Islet precursor cell (in vitro differentiated cells): ENCODE measurements at regions not wholly inside any gene's neighbourhood (a gene's known extent, or its start where the extent isn't known, plus 50 kb on each side); places are given as distances from the start of the nearest gene placed in this dataset.
"Not testable (repeated sequence)": the region's sequence is repeated elsewhere in the genome, so short reads cannot be mapped to it uniquely, and the experiment has no call there.

Experiments
- DNase-seq: peaks from one replicate; pipeline ENCODE4 v3.0.0-alpha.2; 2018

DNA sequence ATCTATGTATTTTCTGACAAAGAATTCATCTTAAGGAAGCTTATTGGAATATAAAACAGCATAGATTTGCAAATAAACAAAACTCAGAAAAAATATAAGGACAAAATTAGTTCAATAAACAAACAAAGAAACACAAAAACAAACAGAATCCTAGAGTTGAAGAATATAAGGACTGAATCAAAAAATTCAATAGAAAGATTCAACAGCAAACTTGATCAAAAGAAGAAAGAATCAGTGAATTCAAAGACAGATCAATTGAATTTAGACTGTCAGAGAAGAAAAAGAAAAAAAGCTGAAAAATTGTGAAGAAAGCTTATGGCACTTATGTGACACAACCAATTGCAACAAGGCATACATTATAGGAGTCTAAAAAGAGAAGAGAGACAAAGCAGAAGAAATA, 770.0 kb upstream of the RGS18 start:
- DNase-seq, result no peak

DNA sequence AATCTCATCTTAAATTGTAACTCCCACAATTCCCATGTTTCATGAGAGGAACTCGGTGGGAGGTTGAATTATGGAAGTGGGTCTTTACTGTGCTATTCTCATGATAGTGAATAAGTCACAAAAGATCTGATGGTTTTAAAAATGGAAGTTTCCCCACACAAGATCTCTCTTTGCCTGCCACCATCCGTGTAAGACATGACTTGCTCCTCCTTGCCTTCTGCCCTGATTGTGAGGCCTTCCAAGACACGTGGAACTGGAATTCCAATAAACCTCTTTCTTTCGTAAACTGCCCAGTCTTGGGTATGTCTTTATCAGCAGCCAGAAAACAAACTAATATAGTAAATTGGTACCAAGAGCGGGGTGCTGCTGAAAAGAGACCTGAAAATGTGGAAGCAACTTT, 761.6 kb upstream of the RGS18 start:
- DNase-seq, result no peak

DNA sequence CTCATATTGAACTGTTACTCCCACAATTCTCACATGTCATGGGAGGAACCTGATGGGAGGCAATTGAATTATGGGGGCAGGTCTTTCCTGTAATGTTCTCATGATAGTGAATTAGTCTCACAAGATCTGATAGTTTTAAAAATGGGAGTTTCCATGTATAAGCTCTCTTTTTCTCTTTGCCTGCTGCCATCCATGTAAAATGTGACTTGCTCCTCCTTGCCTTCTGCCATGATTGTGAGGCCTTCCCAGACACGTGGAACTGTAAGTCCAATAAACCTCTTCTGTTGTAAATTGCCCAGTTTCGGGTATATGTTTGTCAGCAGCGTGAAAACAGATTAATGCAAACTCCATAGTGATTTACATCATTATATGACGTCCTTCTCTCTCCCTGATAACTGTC, 759.7 kb upstream of the RGS18 start:
- no peak for DNase-seq

DNA sequence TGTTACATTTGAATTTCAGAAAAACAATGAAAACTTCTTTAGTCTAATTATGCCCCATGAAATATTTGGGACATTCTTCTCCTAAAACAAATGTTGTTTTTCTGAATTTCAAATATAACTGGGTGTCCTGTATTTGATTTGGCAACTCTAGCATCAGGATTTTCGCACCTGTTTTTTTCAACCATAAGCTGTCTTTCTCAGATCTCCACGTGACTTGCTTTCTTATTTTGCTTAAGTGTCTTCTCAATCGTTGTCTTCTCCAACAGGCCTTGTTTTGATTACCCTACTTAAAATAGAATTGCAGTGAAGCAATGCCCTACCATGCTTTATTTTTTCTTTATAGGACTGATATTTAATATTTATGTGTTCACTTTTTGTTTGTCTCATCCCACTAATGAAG, 752.8 kb upstream of the RGS18 start:
- DNase-seq, result no peak

DNA sequence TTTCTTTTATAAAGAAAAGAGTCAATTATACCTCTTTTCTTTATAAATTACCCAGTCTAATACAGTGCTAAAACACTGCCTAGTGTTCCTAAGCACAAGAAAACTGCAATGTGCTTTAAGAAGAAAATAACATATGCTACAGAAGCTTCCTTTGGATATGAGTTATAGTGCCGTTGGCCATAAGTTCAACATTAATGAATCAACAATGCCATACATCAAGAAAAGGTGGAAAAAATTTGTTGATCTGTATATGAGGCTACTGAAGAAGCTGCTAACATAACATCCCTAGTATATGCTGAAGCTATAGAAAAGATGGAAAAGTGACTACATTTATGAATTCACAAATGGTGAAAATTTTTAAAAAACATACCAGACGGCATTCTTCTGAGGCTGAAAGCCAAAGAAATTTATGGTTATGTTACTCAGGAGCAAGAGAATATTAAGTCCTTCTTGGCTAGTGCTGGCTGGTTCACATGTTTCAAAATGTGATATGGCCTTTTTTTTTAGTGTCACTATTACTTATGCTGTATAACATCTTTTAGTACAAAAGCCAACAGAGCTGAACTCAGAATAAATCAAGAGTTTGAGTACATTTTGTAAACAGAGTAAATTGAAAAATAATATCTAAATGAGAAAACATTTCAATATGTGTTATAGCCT, 743.2 kb upstream of the RGS18 start:
- no peak for DNase-seq

DNA sequence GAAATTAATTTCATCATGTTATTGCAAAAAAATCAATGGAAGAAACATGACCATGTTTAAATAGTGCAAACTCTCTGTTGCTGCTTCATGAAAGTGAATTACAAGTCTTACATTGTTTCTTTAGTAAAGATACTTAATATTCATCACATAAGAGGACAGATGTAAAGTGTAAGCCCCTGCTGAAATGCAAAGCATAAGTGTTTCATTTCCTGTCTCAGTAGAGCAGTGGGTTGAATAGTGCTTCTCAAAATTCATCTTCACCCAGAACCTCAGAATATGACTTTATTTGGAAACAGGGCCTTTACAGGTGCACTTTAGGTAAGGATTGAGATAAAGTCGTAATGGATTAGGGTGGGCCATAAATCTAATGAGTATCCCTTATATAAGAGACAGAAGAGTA, 738.4 kb upstream of the RGS18 start:
- no peak for DNase-seq

DNA sequence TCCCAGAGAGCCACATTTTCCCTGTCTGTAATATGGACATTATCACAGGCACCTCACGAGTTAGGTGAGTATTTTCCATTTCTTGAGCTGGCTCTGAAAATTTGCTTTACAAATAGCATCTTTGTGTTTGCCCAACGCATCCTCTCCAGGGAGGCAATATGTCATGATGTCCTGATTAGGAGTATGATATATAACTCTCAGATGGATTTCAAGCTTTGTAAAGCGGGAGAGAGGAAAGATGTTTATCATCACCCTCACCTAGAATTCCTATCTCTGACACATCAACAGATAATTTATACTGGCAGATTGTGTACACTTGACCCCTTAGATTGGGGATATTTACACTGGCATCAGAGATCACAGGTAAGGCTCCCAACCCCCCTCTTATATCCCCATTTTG, 730.7 kb upstream of the RGS18 start:
- DNase-seq, result no peak

DNA sequence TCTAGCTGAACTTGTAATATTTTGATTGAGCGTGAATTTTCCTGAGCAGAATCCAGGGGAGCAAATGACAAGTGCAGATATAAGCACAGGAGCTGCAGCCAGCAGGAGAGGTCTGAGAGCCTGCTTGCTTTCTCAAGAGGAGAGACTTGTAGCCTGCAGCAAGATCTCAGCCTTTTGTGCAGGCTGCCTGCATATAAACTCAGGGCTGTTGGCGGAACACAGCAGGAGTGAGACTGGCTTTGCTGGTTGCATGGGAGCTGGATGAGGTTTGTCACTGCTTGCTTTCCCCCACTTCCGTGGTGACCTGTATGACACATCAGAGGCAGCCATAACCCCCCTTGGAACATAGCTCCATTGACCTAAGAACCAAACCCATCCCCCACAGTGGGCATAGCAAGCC, 725.4 kb upstream of the RGS18 start:
- no peak for DNase-seq

DNA sequence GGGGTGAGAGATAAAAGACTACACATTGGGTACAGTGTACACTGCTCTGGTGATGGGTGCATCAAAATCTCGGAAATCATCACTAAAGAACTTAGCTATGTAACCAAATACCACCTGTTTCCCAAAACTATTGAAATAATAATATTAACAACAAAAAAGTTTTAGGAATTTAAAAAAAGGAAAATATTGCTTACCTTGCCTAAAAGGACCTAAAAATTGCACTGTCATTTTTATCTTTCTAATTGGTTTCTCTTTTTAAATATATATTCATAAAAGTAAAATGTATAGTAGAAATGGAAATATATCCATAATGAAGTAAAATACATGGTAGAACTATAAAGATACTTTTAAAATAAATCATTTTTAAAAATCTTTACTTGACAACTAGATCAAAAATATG, 719.3 kb upstream of the RGS18 start:
- DNase-seq, result no peak

DNA sequence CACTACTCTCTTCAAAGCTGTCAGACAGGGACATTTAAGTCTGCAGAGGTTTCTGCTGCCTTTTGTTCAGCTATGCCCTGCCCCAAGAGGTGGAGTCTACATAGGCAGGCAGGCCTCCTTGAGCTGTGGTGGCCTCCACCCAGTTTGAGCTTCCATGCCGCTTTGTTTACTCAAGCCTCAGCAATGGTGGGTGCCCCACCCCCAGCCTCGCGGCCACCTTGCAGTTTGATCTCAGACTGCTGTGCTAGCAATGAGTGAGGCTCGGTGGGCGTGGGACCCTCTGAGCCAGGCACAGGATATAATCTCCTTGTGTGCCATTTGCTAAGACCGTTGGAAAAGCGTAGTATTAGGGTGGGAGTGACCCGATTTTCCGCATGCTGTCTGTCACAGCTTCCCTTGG, 710.0 kb upstream of the RGS18 start:
- DNase-seq, result not testable (repeated sequence)

DNA sequence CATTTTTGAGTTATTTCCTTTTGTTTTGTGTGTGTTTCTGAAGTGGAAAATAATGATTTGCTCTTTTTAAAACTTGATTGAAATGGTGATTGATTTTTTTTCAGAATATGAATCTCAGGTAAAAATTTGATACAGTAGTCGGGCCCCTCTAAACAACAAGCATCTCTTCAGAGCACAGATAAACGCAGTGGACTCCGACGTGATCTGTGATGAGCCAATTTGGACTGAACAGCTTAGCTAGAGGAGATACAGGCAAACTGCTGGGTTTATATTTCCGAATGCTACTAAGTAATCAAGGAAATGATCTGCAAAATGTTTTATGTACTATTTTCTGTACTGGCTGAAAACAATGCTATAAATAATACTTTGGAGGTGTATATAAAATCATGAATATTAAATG, 705.7 kb upstream of the RGS18 start:
- no peak for DNase-seq

DNA sequence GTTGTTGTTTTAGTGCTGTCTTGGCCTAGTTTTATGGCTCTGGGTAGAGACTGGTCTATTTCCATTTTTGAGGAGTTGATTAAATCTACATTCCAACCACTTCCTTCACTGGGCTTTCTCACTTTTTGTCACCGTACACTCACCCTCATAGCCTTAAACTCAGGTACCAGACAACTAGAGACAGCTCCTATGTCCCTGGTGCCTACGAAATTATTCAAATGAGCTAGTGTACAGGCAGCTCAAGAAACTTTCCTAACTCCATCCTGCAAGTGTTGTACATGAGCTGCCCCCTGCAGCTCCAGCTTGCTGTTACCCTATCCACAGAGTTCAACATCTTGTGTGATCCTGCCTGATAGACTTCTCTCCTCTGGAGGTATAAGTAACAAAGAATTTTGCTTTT, 704.8 kb upstream of the RGS18 start:
- no peak for DNase-seq

DNA sequence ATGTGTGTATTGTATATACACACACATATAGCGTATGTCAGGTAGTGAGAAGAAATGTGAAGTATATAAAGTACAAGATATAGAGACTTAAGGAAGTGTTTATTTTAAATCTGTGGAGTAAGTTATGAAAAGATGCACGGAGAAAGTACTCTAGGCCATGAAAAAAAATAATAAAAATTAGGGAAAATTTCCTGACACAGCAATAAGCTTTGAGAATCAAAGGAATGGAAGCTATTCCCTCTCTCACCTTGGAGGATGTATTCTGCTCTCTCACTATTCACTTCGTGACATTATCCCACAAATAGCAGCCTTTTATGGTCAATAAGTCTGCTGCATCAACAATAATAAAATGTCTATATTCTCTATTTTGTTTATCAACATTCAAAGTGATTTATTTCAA, 700.4 kb upstream of the RGS18 start:
- DNase-seq, result no peak

DNA sequence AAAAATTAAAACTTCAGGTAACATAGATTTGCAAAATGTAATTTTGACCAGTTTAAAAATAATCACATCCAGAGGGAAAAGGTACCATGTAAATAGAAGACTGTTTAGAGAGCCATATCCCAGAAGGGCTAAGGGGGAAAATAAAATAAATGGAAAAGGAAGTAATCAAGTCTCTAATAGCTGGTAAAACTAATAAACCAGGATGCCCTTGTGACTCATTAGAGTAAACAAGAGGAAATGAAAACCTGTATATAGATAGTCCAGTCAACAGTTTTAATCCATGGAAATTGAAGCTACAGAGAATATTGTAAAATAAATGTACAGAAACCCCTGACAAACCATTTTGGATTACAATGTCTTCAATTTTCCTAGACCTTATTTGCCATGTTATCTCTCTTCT, 698.0 kb upstream of the RGS18 start:
- no peak for DNase-seq

DNA sequence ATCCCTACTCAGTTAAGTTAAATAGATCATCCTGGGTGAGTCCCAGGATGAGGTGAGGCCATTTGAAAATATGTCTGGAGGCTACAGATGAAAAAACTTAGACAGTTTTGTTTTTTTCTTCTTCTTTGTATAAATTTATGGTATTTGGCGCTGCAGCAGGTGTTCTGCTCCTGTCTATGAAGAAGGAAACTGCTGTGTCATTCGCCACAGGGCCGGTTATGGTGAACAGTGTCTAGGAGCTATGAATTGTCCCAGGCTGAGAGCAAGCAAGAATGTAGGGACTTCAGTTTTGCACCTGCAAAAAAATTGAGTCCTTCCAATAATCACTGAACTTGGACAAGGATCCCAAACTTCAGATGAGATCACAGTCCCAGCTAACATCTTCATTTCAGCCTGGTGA, 674.3 kb upstream of the RGS18 start:
- no peak for DNase-seq

DNA sequence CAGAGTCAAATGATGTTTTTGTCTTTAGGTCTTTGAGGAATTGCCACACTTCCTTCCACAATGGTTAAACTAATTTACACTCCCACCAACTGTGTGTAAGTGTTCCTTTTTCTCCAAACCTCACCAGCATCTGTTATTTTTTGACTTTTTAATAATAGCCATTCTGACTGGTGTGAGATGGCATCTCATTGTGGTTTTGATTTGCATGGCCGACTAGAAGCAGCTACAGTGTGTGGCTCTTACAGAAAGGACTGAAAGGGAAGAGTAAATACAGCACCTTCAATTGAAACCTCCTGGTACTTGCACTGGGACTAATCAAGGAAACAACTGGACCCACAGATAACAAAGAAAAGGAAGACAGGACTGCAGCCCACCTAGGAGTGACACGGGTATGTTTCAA, 668.0 kb upstream of the RGS18 start:
- DNase-seq, result no peak

DNA sequence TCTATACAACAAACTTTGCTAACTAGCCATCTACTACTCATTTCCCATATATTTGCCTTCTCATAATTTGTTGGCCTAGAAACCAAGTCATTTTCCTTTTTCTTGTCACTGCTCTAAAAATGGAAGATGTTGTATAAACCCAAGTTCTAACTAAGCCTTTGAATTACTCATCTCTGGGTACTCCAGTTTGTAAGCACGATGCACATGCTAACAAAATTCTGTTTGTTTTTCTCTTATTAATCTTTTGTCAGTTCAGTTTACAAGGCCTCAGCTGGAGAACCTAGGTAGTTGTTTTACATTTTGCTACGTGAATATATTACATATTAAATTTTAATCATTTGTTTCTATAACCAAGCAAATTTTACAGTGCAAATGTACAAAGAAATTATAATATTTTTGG, 663.2 kb upstream of the RGS18 start:
- no peak for DNase-seq

DNA sequence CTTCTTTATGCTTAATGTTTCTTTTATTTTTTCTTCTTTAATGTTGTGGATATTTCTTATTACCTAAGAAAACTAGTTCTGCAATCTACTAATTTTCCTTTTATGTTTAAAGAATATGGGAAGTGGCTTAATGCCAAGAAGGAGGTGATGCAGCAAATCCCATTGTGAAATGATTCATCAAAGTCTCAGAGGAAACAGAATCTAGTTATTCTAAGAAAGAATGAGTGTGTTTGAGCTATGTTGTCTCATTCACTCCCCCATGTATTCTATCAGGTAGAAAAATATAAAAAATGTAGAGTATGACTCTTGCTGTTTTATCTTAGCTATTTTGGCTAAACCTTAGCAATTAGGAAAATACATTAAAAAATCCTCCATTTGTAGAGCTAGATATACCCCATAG, 659.9 kb upstream of the RGS18 start:
- DNase-seq, result no peak

DNA sequence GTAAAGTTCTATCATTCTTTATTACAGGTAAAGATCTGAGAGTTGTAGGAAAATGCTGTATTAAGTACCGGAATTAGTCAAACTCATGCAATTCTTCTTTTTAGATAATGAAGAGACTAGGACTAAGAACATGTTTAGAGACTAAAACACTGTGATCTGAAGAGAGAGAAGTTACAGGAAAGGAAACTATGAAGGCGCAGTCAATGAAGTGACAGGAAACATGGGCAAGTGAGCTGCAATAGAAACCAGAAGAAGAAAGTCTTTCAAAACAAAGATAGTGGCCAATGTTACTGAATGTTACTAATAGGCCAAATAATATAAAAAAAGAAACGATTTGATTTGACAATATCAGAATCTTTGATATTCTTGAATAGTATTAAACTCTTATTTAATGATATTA, 659.4 kb upstream of the RGS18 start:
- DNase-seq, result no peak

DNA sequence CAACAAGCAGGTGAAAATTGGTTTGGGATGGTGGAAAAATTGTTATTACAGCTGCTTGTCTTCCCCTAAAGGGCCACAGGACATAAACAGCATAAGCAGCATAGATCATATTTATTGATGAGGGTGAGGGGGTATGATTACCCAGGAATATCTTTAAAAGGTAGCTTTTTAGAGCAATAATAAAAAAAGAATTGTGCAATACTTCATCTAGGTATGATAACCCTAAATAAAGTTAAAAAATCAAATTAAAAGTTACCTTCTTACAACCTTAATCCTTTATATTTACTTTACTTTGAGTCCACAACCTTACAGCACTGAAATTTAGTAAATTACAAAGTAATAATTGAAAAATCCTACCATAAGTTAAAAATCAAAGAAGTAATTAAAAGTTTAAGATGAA, 653.3 kb upstream of the RGS18 start:
- no peak for DNase-seq

DNA sequence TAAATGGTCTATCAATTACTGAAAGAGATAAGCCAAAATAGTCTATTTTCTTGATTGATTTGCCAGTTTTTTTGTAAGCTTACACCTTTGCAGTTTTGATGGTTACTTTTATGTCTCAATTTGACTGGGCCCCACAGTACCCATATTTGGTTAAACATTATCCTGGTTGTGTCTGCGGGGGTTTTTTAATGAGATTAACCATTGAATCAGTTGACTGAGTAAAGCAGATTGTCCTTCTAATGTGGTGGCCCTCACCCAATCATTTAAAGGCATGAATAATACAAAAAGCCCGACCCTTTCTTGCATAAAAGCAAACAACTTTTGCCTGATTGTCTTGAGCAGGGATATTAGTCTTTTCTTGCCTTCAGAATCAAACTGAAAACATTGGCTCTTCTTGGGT, 650.0 kb upstream of the RGS18 start:
- DNase-seq, result no peak

DNA sequence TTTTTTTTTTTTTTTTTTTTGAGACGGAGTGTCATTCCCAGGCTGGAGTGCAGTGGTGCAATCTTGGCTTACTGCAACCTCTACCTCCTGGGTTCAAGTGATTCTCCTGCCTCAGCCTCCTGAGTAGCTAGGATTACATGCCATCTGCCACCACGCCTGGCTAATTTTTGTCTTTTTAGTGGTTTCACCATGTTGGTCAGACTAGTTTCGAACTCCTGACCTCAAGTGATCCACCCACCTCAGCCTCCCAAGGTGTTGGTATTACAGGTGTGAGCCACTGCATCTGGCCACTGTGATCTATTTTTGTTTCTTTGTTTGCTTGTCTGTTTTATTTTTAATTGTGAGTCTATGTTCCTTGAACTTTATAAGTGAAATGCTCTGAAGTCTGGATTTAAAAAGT, 646.8 kb upstream of the RGS18 start:
- not testable (repeated sequence) for DNase-seq

DNA sequence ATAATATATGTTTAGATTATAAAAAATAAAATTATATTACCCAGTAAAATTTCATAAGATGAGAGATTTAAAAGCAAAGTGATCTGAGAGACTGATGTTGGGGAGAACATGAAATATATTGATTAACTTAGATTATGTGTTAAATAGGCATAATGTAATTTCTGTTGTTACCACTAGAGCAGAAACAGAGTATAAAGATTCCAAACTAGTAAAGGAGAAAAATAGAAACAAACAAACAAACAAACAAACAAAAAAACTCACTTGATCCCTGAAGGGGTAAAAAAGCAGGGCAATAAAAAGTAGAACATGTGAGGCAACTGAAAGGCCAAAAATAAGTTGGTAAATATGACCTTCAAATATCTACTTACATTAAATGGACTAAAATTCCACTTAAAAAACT, 640.4 kb upstream of the RGS18 start:
- DNase-seq, result no peak

DNA sequence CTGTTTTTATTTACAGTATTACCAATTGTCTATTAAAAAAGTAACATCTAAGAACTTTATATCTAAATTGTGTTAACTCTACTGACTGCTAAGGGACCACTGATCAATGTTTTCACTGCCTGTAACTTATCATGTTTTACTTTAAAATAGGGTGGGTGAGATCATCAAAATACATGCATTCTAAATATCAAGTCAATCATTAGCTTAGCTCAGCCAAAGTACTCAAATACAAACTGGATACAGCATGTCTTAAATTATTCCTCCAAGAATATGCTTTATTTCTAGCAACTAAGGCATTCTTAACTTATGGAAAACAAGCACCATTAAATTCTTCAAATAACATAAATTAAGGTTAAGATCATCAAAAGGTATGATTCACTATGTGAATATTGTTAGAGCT, 638.7 kb upstream of the RGS18 start:
- no peak for DNase-seq

DNA sequence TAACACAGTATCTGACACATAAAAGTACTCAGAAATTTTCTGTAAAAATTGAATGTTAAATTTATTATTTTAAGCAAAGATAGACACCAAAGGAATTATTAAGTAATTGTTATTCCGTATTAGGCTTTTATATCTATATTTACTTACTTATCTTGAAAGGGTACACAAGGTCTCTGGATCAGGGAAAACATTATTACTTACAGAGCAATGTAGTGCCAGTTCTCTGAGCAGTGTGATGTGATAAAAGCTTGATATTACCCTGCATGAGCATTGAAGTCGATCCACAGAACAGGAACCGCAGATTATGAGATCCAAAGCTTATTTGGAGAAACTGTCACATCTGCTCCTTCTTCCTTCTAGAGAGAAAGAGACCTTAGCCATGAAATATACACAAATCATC, 637.9 kb upstream of the RGS18 start:
- no peak for DNase-seq

DNA sequence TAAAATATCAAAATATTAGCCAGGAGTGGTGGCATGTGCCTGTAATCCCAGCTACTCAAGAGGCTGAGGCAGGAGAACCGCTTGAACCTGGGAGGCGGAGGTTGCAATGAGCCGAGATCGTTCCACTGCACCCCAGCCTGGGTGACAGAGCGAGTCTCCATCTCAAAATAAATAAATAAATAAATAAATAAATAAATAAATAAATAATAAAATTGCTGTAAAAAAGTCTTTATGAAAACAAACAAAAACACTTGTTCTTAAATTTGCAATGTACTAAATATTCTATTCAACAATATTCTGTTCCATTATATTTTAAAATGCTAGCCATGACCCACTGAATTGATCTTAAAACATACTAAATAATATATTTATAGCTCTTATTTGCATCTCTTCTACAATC, 632.3 kb upstream of the RGS18 start:
- DNase-seq, result not testable (repeated sequence)
